Neural cell (in vitro differentiated cells): ENCODE measurements at regions not wholly inside any gene's neighbourhood (a gene's known extent, or its start where the extent isn't known, plus 50 kb on each side); places are given as distances from the start of the nearest gene placed in this dataset.

Experiments
- H2AFZ ChIP-seq: fragments of 200-600, 300-800 bp; sonication (generic), shearing (Covaris generic); 2 replicates; pipeline ENCODE4 v1.6.0; 2014; ENCODE audit warnings: low read depth, mild to moderate bottlenecking, antibody characterized with exemption, low read length, moderate library complexity
- H3F3A ChIP-seq: fragments of 200-600 bp; shearing (Covaris generic); 2 replicates; pipeline ENCODE4 v1.6.1; 2016; ENCODE audit warnings: mild to moderate bottlenecking, moderate library complexity, mixed read lengths, antibody characterized with exemption, low read length; ENCODE audit not compliant: insufficient read depth, poor library complexity, severe bottlenecking
- H3K27ac ChIP-seq: fragments of 200-600, 300-800 bp; sonication (generic), shearing (Covaris generic); 2 replicates; pipeline ENCODE4 v1.5.1; 2014; ENCODE audit warnings: mild to moderate bottlenecking, low read length, moderate library complexity
- H3K27me3 ChIP-seq: fragments of 300-800, 200-600 bp; sonication (generic), shearing (Covaris generic); 2 replicates; pipeline ENCODE4 v1.6.0; 2014; ENCODE audit warnings: mild to moderate bottlenecking, low read depth, low read length, moderate library complexity; ENCODE audit not compliant: insufficient read depth
- H3K36me3 ChIP-seq: fragments of 300-800, 200-600 bp; sonication (generic), shearing (Covaris generic); 2 replicates; pipeline ENCODE4 v1.5.1; 2014; ENCODE audit warnings: mild to moderate bottlenecking, antibody characterized with exemption, low read length, moderate library complexity; ENCODE audit not compliant: insufficient read depth
- H3K4me2 ChIP-seq: fragments of 300-800, 200-600 bp; sonication (generic), shearing (Covaris generic); 2 replicates; pipeline ENCODE4 v1.6.0; 2014; ENCODE audit warnings: mild to moderate bottlenecking, low read length
- H3K4me3 ChIP-seq: fragments of 300-800, 200-600 bp; sonication (generic), shearing (Covaris generic); 2 replicates; pipeline ENCODE4 v1.5.1; 2014; ENCODE audit warnings: mild to moderate bottlenecking, low read length, moderate library complexity
- H3K79me2 ChIP-seq: fragments of 200-600 bp; shearing (Covaris generic); replicated peaks from 2 replicates; pipeline ENCODE4 v1.6.0; 2014; ENCODE audit warnings: mild to moderate bottlenecking, low read length, moderate library complexity; ENCODE audit not compliant: insufficient read depth
- H3K9ac ChIP-seq: fragments of 300-800, 200-600 bp; sonication (generic), shearing (Covaris generic); 2 replicates; pipeline ENCODE4 v1.6.1; 2016; ENCODE audit warnings: mild to moderate bottlenecking, low read length, mixed read lengths
- H3K9me2 ChIP-seq: fragments of 200-600 bp; shearing (Covaris generic); 2 replicates; pipeline ENCODE4 v1.6.1; 2016; ENCODE audit warnings: mild to moderate bottlenecking, low read length, mixed read lengths; ENCODE audit not compliant: insufficient read depth
- H3K9me3 ChIP-seq: fragments of 200-600, 300-800 bp; sonication (generic), shearing (Covaris generic); 2 replicates; pipeline ENCODE4 v1.6.1; 2016; ENCODE audit warnings: mild to moderate bottlenecking, mixed run types, low read length, moderate library complexity, mixed read lengths
- H4K20me1 ChIP-seq: fragments of 200-600 bp; shearing (Covaris generic); 2 replicates; pipeline ENCODE4 v1.6.1; 2016; ENCODE audit warnings: mild to moderate bottlenecking, mixed run types; ENCODE audit not compliant: insufficient read depth
- CTCF ChIP-seq: fragments of 450-650 bp; IDR thresholded peaks from 2 replicates; pipeline ENCODE4 v1.5.1; 2014; ENCODE audit warnings: antibody characterized with exemption, mild to moderate bottlenecking, moderate library complexity; ENCODE audit not compliant: poor library complexity, severe bottlenecking
- EP300 ChIP-seq: fragments of 450-650 bp; conservative IDR thresholded peaks from 2 replicates; pipeline ENCODE4 v1.6.1; 2014; ENCODE audit warnings: antibody characterized with exemption, mild to moderate bottlenecking, moderate library complexity; ENCODE audit not compliant: poor library complexity, severe bottlenecking
- EZH2 ChIP-seq: fragments of 200-600, 300-800 bp; shearing (Covaris generic), sonication (generic); IDR thresholded peaks from 2 replicates; pipeline ENCODE4 v1.6.1; 2014; ENCODE audit warnings: antibody characterized with exemption, low read length, borderline replicate concordance, mild to moderate bottlenecking; ENCODE audit not compliant: insufficient read depth, poor library complexity, severe bottlenecking
- MXI1 ChIP-seq: fragments of 450-650 bp; conservative IDR thresholded peaks from 2 replicates; pipeline ENCODE4 v1.6.1; 2014; ENCODE audit warnings: antibody characterized with exemption, mild to moderate bottlenecking; ENCODE audit not compliant: poor library complexity, severe bottlenecking
- POLR2AphosphoS5 ChIP-seq: IDR thresholded peaks from 2 replicates; pipeline ENCODE4 v1.6.1; 2012
- RAD21 ChIP-seq: fragments of 450-650 bp; conservative IDR thresholded peaks from 2 replicates; pipeline ENCODE4 v1.6.1; 2014; ENCODE audit warnings: antibody characterized with exemption, mild to moderate bottlenecking, moderate library complexity
- REST ChIP-seq: IDR thresholded peaks from 2 replicates; pipeline ENCODE4 v1.6.1; 2012; ENCODE audit warnings: borderline replicate concordance
- SMC3 ChIP-seq: fragments of 450-650 bp; conservative IDR thresholded peaks from 2 replicates; pipeline ENCODE4 v1.6.1; 2014; ENCODE audit warnings: antibody characterized with exemption, mild to moderate bottlenecking, moderate library complexity; ENCODE audit not compliant: poor library complexity
- TAF1 ChIP-seq: IDR thresholded peaks from 2 replicates; pipeline ENCODE4 v1.6.1; 2012; ENCODE audit warnings: low read depth

- H3F3A ChIP-seq: no peaks in the 10 kb centered on the region
- no peaks in the 10 kb centered on the region for H3K79me2 ChIP-seq
- no peak overlapping the region for H3K4me2 ChIP-seq
- TF ChIP-seq TAF1: no peak
- no peak for TF ChIP-seq MXI1
- TF ChIP-seq CTCF: no peak
- TF ChIP-seq POLR2AphosphoS5: no peak
- TF ChIP-seq EP300: no peak
- no peak for TF ChIP-seq REST
- TF ChIP-seq EZH2: no peak
- no peak for TF ChIP-seq SMC3
- TF ChIP-seq RAD21: no peak
- H3K9me3 ChIP-seq: no peaks in the 10 kb centered on the region
- H2AFZ ChIP-seq: no peak overlapping the region
- no peaks in the 10 kb centered on the region for H4K20me1 ChIP-seq
- no peak overlapping the region for H3K4me3 ChIP-seq
- H3K27ac ChIP-seq: no peak overlapping the region
- H3K9me2 ChIP-seq: no peaks in the 10 kb centered on the region
- no peak overlapping the region for H3K9ac ChIP-seq
- no peaks in the 10 kb centered on the region for H3K27me3 ChIP-seq
- H3K36me3 ChIP-seq: no peaks in the 10 kb centered on the region
Measured at GRCh38 chr11:29352273-29352795, 664.5 kb downstream of the KCNA4 start.

- no peaks in the 10 kb centered on the region for H3K79me2 ChIP-seq
- no peak overlapping the region for H2AFZ ChIP-seq
- H3K27me3 ChIP-seq: no peaks in the 10 kb centered on the region
- H3K36me3 ChIP-seq: no peaks in the 10 kb centered on the region
- H3K9me2 ChIP-seq: no peaks in the 10 kb centered on the region
- H3K4me3 ChIP-seq: no peak overlapping the region
- H3K27ac ChIP-seq: no peak overlapping the region
- H3K9me3 ChIP-seq: no peaks in the 10 kb centered on the region
- no peak overlapping the region for H3K9ac ChIP-seq
- TF ChIP-seq POLR2AphosphoS5: no peak
- no peak for TF ChIP-seq RAD21
- no peak for TF ChIP-seq EP300
- no peak for TF ChIP-seq TAF1
- no peak for TF ChIP-seq MXI1
- no peak for TF ChIP-seq CTCF
- TF ChIP-seq SMC3: no peak
- TF ChIP-seq EZH2: no peak
- no peak for TF ChIP-seq REST
- H3F3A ChIP-seq: no peaks in the 10 kb centered on the region
- no peaks in the 10 kb centered on the region for H4K20me1 ChIP-seq
- H3K4me2 ChIP-seq: no peak overlapping the region
Measured at GRCh38 chr11:29351301-29351873, 665.4 kb downstream of the KCNA4 start.
